Lower lobe of right lung (tissue), 2 donors: ENCODE measurements at regions not wholly inside any gene's neighbourhood (a gene's known extent, or its start where the extent isn't known, plus 50 kb on each side); places are given as distances from the start of the nearest gene placed in this dataset.

Source experiments
- ATAC-seq, 2 donors: fragments of 200-7000 bp; cut with Tn5 transposase; one replicate each; pipeline ENCODE4 v1.9.1; 2020 to 2022; ENCODE audit warnings: mild to moderate bottlenecking in 2 of 2, moderate library complexity in 2 of 2
- DNase-seq: peaks from one replicate; pipeline ENCODE4 v3.0.0-alpha.2; 2020
- H3K27ac ChIP-seq: fragments of 200-600 bp; one replicate; pipeline ENCODE4 v1.8.0; 2022
- H3K27me3 ChIP-seq: fragments of 200-600 bp; one replicate; pipeline ENCODE4 v1.8.0; 2022; ENCODE audit warnings: low read depth
- H3K36me3 ChIP-seq: fragments of 200-600 bp; one replicate; pipeline ENCODE4 v1.8.0; 2022; ENCODE audit warnings: mild to moderate bottlenecking
- H3K4me1 ChIP-seq: fragments of 200-600 bp; one replicate; pipeline ENCODE4 v1.8.0; 2022
- H3K4me3 ChIP-seq: fragments of 200-600 bp; one replicate; pipeline ENCODE4 v1.8.0; 2022; ENCODE audit warnings: mild to moderate bottlenecking
- H3K9me3 ChIP-seq: fragments of 200-600 bp; one replicate; pipeline ENCODE4 v1.8.0; 2022
- CTCF ChIP-seq: fragments of 200-600 bp; IDR thresholded peaks from one replicate; pipeline ENCODE4 v1.8.0; 2022; ENCODE audit warnings: antibody characterized with exemption, mild to moderate bottlenecking
- intact Hi-C: fragments of 100-400 bp; cut with DNase I; formaldehyde crosslinking; loops from one replicate; pipeline ENCODE4 v1.11.0; 2022
- donor health status: DM: no; HTN: yes; CAD: no; lungs with severe emphysema.

GRCh38 chr13:100733261-100733660, 58.7 kb upstream of the TMTC4 start:
- intact Hi-C loops, result no loop called here
- H3K36me3 ChIP-seq, result no peaks in the 10 kb centered on the region
- no peak overlapping the region for H3K27ac ChIP-seq
- DNase-seq, result no peak
- peaks cover 2% of the 10 kb centered on the region for H3K9me3 ChIP-seq
- no peak overlapping the region for H3K4me3 ChIP-seq
- no peak for TF ChIP-seq CTCF
- H3K27me3 ChIP-seq, result no peaks in the 10 kb centered on the region
- H3K4me1 ChIP-seq, result no peaks in the 10 kb centered on the region
- ATAC-seq, result no peak

- intact Hi-C loops, result no loop called here
- no peak for TF ChIP-seq CTCF
Measured at GRCh38 chr13:100728201-100728600, 53.6 kb upstream of the TMTC4 start.

GRCh38 chr13:100725472-100725871, 50.9 kb upstream of the TMTC4 start:
- Histone ChIP-seq H3K27me3 (no peaks in the 10 kb centered on the region), H3K9me3 (peaks cover 8% of the 10 kb centered on the region), H3K36me3 (no peaks in the 10 kb centered on the region), H3K27ac (no peak overlapping the region), H3K4me3 (no peak overlapping the region), H3K4me1 (no peaks in the 10 kb centered on the region)
- DNase-seq (no peak), ATAC-seq (no peak)
- TF ChIP-seq CTCF, result no peak
- intact Hi-C loops, result no loop called here

More at GRCh38 chr13:100728201-100728600, 53.6 kb upstream of the TMTC4 start:
- Histone ChIP-seq H3K4me3 (no peak overlapping the region), H3K36me3 (no peaks in the 10 kb centered on the region), H3K4me1 (no peaks in the 10 kb centered on the region), H3K27me3 (no peaks in the 10 kb centered on the region), H3K9me3 (peaks cover 8% of the 10 kb centered on the region), H3K27ac (no peak overlapping the region)
- ATAC-seq, result no peak
- DNase-seq, result no peak

GRCh38 chr13:100724568-100724967, 50.0 kb upstream of the TMTC4 start:
- Histone ChIP-seq H3K27me3 (no peaks in the 10 kb centered on the region), H3K4me1 (no peaks in the 10 kb centered on the region), H3K36me3 (no peaks in the 10 kb centered on the region), H3K9me3 (peaks cover 8% of the 10 kb centered on the region), H3K27ac (no peak overlapping the region), H3K4me3 (no peak overlapping the region)
- no peak for DNase-seq
- intact Hi-C loops, result no loop called here
- ATAC-seq, result no peak
- no peak for TF ChIP-seq CTCF
